ENCODE measurements at regions not wholly inside any gene's neighbourhood (a gene's known extent, or its start where the extent isn't known, plus 50 kb on each side); places are given as distances from the start of the nearest gene placed in this dataset.

DNA sequence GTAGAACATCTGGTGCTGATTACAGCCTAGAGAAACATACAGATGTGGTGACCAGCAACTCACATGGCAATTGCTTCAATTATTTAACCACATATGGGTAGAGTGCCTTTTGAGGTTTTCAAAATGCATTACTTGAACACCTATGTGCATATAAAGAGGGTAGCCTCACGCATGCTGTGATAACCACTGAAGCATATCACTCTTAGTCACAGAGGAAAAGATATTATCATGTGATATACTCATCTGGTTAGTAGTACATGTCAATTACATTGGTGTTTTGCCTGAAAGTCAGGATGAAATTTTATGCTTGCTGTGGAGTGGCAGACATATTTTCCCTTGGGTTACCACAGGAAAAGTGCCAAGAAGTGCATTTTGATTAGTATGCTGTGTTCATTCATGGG lies 459.3 kb upstream of the AGTR1 start:
- TF ChIP-seq POLR2A (IDR thresholded peaks at IDR 0.05) (no peak), POLR2AphosphoS5 (IDR thresholded peaks at IDR 0.05) (no peak)

All from gastroesophageal sphincter (tissue), 2 donors.